HG02588 (cell line): ENCODE measurements at regions not wholly inside any gene's neighbourhood (a gene's known extent, or its start where the extent isn't known, plus 50 kb on each side); places are given as distances from the start of the nearest gene placed in this dataset.
A peak's percentile ranks its signal among the peaks of the same experiment; 100 is the strongest.

Source experiments
- ATAC-seq: cut with Tn5 transposase; IDR thresholded peaks from one replicate; pipeline ENCODE4 v1.9.1; 2021; ENCODE audit warnings: mild to moderate bottlenecking, moderate library complexity; ENCODE audit not compliant: unreplicated experiment

DNA sequence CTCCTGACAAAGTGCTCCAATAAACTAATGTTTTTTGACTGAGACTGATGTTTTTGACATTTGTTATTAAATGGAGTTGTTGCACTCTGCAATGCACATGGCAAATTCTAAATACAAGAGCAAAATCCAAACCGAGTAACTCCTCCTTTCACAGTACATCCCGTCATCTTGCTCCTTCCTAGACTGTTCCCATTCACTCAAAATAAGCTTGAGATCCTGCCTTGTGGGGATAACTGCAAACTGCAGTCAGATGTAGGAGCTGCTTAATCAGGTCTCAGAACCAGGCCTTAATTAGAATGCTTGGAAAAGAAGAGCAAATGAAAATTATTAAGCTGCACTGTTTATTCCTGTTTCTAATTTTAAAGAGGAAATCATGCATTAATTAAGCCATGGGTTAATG, 134.8 kb upstream of the SPRY2 start:
- no peak for ATAC-seq

DNA sequence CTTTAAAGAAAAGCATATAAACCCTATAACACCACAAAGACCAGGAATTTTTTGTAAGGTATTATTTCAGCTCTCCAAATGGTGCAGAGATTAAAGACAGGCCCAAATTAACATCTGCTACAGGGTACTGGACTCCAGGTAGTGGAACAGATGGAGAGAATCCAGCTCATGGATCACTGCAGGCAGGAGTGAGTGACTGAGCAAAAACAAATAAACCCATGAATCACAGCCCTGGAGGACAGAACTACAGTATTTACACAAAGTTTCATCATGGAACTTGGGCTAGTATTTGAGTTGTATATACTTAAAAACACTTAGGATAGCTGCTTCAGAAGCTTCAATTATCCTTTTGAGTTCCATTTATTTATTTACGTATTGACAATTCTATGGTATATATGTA, 132.8 kb upstream of the SPRY2 start:
- ATAC-seq, result no peak

DNA sequence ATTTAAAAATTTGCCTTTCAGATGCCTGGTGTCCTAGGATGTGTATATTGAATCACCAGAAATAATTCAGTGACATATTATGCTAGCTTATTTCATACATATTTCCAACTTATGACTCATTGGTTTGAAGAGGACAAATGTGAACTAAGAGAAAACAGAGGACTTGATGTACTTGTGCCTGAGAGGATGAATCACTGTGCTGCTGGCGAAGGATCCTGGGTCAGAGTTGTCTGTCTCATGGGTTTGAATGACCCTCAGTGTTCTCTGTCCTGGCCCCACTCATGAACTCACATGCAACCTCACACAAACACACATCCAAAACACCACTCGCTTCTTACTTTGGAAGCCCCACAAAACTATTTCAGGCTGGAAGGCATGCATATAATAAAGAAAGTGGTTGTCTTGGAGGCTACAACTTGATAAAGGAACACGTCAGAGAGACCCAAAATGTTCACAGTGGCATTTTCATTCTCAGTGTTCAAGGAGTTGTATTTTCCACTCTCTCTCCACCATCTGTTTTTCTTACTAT, 129.0 kb upstream of the SPRY2 start:
- no peak for ATAC-seq

DNA sequence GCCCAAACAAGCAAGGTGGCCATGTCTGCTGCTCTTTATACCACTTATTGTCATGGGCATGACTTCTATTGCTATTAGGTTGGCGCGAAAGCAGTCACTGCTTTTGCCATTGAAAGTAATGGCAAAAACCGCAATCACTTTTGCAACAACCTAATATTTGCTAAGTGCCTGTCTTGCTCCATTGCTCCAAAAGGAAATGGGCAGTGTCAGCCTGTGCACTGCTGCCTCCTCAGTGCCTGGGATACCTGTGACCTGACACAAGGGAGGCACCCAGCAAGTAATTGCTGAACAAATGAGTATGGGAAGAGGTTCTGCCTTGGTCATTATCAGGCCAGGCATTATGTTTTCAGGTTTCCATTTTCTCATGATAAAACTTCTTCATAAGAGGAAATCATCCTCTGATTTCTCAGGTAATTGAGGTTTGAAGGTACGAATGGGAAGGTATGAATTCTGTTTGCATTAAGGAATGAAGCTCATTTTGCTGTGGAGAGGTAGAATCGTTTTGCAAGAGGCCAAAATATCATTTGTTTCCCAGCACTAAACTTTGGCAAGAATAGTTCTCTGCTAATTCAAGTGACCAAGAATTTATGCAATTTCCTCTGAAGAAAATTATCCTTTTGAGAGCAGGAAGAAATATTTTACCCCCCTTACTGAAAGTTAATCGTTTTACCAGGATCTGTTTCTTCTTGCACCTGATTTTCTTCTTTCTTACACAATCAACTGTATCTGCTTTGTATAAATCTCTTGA, 128.4 kb upstream of the SPRY2 start:
- no peak for ATAC-seq

DNA sequence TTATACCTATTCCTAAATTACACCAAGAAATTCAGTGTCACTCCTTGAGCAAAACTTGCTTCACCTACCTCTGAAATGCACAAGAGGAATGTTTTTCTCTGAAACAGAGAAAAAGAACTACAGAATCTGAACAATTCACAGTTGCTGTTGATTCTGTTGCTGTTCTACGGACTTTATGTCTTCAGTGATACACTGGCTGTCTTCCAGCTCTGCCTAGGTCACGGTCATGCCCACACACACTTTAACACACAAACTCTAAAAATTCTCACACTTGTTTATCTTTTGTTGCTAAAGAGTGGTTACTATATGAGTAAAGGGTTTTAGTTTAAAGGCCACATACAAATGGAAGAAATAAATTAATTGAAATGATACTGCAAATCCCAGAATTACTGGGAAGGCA, 124.4 kb upstream of the SPRY2 start:
- no peak for ATAC-seq

DNA sequence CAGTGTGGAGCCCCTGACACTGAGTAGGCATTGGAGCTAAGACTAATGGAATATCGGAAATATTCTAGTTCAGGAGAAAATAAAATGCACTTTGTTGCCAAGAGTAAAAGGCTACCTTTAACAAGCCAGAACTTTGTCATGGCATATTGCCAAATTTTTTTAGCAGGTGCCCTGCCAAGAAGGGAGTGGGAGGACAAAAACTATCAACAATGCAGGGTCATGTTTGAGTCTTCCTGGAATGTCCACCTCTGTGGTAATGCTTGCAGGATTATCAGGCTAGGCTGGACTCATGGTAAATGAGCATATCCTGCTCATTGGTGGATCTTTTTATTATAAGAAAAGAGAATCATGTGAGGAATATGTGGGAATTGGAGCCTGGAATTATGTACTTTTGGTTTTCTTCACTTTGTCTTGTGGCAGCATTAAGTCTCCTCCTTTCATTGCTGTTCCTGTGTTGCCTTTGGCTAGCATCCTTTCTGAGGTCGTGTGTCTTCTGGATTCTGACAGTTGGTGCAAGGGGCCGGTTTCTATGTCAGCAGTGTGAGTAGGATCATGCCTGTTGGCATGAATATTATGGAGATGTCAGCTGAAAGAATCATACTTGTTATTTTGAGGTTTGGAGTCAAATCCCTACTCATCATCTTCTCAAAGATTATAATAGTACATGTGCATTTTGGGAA, 122.9 kb upstream of the SPRY2 start:
- ATAC-seq, result no peak

DNA sequence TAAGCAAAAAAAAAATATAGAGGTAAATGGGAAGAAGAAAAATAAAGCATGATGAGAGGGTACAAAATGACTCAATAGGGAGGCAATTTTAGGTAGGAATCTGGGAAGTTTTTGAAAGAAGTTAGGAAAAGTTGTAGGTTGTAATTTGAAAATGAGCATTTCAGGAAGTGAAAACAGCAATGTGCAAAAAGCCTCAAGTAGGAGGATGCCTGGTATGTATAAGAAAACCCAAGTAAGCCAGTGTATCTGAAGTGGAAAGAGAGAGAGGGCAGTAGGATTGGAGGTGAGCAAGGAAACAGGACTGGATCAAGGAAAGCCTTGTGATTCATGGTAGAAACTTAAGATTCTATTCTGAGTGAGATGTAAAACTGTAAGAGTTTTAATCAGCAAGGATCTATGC, 121.6 kb upstream of the SPRY2 start:
- peak; percentile 56 for ATAC-seq

DNA sequence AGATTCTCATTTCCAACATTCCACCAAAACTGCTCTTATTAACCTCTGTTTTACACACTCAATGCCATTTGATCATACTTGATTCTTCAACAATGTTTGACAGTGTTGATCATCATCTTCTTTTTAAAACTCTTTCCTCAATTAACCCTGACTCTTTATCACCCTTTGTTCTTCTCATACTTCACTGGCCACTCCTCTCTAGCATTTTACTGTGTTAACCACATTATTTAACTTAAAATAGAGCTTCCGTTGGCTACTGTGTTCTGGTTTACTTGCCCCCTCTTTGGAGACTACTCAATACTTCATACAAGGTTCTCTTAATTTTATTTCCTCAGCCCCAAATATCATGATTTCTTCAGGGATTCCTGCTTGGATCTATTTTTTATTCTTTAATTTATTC, 121.1 kb upstream of the SPRY2 start:
- ATAC-seq, result no peak

DNA sequence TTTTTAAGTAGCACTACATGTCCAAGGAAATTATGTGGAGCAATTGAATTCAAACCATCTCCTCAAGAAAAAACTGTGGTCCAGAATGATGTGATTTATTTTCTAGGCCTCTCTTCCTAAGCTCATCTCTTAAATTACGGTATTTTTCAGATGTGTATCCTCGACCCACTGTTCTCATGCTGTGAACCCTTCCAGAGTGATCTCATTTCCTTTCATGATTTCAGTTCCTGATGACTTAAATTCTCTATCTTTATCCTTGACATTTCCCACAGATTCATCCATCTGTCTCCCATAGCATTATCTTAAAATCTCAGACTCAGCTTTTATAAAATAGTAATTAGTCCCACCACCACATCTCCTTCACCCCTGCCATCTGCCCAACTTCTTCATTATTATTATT, 117.6 kb upstream of the SPRY2 start:
- ATAC-seq, result no peak

DNA sequence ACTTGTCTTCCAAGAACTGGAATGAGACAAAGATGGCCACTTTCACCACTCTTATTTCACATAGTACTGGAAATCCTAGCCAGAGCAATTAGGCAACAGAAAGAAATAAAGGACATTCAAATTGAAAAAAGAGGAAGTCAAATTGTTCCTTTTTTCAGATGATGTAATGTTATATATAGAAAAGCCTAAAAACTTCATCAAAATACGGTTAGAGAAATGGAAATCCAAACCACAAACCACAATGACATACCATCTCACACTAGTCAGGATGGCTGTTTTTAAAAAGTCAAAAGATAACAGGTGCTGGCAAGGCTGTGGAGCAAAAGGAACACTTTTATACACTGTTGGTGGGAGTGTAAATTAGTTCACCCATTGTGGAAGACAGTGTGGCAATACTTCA, 113.3 kb upstream of the SPRY2 start:
- peak; percentile 94 for ATAC-seq

DNA sequence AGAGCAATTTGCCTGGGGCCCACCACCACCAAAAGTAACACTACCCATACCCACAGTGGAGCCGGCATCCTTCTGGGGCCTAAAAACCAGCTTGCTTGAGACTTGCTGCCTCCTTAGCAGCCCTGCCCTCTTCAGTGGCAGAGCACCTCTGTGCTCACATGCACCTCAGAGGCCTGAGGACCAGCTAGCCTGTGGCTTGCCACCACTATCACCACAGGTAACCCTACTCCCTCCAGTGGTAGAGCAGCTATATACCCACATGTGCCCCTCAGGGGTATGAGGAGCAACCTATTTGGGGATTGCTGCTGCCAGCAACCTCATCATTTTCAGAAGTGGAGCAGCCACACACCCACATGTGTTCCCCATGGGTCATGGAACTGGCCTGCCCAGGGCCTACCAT, 111.4 kb upstream of the SPRY2 start:
- ATAC-seq, result no peak

DNA sequence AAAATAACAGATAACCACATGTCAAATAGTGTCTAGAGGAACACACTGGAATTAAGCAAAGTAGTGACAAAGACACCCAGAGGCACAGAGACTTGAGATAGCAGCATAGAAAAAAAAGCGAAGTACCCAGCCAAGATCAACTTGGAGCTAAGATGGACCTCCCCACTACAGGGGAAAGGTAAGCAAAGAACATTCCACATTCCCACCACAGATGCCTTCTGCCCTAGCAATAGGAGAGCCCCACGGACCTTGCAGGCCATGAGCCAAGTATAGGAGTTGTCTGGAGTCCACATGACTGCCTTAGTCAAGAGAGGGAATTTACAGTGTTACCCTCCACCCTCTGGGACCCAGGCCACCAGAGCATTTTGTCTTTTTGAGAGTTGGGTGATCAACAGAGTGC, 110.7 kb upstream of the SPRY2 start:
- no peak for ATAC-seq

DNA sequence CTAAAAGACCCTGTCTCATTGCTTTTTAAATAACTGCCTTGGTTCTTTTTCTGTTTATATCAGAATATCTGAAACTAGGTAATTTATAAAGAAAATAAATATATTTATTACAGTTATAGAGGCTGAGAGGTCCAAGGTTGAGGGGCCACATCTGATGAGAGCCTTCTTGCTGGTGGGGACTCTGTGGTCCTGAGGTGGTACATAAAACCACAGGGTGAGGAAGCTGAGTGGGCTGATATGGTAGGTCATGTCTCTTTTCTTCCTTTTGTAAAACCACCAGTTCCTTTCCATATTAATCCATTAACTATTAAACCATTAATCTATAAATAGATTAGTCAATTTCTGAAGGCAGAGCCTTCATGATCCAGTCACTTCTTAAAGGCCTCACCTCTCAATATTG, 109.5 kb upstream of the SPRY2 start:
- ATAC-seq, result no peak

DNA sequence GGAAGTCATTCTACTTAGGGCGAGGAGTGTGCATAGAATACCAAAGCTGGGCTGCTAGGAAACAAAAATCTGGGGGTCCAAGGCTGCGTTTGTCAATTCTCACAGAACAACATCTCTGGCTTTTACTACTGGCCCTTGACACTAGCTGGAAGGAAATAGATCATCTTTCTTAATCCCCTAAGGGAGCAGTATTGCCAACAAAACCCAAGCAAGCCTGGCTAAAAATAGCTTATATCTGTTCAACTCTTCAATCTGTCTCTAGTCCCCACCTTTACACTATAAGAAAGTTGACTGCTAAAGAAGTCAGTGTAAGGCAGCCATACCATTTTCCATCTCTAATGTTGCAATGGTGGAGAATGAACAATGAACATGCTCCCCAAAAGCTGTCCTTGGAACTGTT, 107.8 kb upstream of the SPRY2 start:
- ATAC-seq, result no peak

DNA sequence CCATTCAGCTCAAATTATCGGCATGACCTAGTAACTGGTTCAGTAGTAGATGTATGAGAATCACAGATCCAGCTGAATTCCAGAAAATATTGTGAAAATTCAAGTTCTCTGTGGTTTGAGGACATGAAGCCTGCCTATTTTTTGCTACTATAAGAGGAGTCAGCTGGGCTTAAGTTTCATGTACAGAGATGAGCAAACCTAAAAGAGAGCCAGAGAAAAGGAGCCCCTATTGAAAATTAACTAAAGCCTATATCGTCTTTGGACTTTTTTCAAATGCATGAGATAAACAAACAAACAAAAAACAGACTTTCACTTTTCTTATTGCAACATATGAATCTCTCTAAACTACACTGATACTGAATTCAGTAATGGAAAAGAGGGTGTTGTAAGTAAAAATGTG, 106.8 kb upstream of the SPRY2 start:
- peak; percentile 41 for ATAC-seq

DNA sequence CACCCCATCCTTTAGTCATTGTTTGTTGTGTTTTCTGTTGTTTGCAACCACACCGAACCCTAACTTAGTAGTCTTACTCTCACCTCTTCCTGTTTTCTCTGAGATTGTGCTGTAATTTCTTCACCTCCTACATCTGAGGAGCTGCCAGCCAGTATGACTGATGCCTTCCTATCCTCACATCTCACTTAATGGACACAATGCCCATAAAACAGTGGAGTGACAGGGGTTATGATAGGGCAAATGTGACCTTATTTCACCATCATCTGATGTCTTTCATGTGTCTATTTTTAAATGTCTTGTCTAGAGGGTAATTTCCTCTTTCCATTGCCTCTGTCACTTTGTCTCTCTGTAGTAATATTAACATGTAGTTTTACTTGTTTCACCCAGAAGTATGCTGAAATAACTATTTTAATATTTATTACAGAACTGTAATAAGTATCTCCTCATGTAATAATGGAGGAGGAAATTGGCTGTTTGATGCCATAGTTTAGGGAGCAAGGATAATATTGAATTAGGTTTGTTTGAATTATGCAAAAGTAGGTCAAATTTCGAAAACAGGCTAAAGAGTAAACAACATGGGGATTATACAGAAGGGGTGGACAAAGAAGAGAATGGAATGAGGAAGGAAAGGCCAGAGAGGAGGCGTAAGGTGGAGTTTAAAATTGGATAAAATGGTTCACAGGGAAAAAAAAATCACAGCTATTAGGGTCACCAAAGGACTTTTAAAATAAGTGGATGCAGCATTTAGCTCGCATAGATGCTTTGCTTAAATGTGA, 103.5 kb upstream of the SPRY2 start:
- ATAC-seq, result no peak

DNA sequence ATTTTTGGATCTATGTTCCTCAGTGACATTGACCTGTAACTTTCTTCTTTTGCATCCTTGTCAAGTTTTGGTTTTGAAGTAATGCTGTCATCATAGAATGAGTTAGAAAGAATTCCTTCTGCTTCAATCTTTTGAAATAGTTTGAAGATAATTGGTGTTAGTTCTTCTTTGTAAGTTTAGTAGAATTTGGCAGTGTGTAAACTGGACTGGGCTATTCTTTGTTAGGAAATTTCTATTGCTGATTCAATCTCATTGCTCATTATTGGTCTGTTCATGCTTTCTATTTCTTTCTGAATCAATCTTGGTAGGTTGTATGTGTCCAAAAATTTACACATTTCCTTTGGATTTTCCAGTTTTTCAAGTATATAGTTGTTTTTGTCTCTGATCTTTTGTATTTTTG, 101.7 kb upstream of the SPRY2 start:
- ATAC-seq, result no peak

DNA sequence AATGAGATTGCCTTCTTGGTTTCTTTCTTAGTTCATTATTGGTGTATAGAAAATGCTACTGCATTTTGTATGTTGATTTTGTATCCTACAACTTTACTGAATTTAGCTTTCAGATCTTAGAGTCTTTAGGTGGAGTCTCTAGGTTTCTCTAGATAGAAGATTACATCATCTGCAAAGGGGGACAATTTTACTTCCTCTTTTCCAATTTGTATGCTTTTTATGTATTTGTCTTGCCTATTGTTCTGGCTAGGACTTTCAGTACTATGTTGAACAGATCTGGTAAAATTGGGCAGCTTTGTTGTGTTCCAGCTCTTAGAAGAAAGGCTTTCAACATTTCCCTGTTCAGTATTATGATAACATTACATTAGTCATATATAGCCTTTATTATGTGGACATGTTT, 101.0 kb upstream of the SPRY2 start:
- ATAC-seq, result peak; percentile 76

DNA sequence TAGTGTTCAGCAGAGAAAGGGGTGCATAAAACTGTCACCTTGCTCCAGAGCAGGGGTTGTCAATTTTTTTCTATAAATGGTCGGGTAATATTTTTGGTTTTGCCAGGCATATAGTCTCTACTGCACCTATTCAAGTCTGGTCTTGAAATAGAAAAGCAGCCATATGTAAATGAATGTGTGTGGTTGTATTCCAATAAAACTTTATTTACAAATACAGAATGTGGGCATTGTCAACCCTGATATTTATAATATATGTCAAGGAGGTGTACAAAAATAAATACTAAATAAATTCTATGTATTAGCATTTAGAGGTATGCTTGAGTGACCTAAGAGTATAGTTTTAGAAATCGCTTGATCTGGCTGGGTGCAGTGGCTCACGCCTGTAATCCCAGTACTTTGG, 97.6 kb upstream of the SPRY2 start:
- no peak for ATAC-seq

DNA sequence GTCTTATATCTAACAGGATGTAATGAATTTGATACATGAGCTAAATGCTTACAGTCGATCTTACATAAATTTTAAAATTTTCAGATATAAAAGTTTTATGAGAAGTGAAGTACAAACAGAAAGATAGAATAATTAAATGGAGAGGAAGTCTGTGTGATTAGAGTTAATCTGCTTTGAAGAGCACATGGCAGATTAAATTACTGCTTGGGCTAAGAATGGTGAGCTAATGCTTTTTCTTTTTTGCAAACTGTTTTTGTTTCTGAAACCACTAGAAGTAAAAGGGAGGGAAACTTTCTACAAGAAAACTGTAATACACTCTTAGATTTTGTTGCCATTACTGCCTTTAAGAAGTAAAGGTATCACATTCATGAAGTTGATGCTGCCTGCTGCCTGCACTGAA, 96.3 kb upstream of the SPRY2 start:
- ATAC-seq, result no peak

DNA sequence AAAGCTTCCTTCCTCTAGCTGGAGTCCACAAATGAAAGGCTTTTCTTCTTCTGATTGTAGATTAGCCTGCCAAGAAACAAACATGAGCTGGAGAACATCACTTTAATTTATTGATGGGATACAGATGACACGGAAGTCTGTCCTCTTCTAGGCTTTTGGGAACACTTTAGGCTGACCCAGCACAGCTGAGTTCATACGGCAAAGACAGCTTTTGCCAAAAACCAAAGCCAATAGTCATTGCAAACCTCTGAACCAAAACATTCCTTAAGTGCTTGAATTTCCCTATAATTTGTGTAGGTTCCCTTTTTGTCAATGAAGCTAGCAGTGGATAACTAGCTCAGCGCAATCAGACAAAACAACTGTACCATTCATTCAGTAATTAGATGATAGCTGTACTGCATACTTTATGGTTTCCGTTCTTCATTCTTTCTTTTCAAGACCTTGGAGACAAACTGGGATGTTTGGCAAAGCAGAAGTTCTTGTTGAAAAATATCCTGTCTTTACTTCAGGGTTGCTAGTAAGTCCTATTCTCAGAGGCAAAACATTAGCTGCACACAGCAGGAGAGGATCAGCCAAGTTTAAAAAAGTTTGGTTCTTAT, 95.7 kb upstream of the SPRY2 start:
- no peak for ATAC-seq
